Activated CD4-positive, alpha-beta T cell treated with anti-CD3 and anti-CD28 coated beads for 48 hours (primary cell): ENCODE measurements at regions not wholly inside any gene's neighbourhood (a gene's known extent, or its start where the extent isn't known, plus 50 kb on each side); places are given as distances from the start of the nearest gene placed in this dataset.
"Not testable (repeated sequence)": the region's sequence is repeated elsewhere in the genome, so short reads cannot be mapped to it uniquely, and the experiment has no call there.

Experiments used
- DNase-seq: peaks from one replicate; pipeline ENCODE4 v3.0.0-alpha.2; 2020

GRCh38 chr2:223298329-223298728 is 246.3 kb downstream of the KCNE4 start:
- DNase-seq, result not testable (repeated sequence)

- no peak for DNase-seq
Observed at GRCh38 chr2:223300326-223300725, 248.3 kb downstream of the KCNE4 start.

- peak; percentile 6 for DNase-seq
Observed at GRCh38 chr2:223306371-223306770, 254.4 kb downstream of the KCNE4 start.

- DNase-seq, result no peak
Observed at GRCh38 chr2:223311889-223312680, 260.1 kb downstream of the KCNE4 start.

DNA sequence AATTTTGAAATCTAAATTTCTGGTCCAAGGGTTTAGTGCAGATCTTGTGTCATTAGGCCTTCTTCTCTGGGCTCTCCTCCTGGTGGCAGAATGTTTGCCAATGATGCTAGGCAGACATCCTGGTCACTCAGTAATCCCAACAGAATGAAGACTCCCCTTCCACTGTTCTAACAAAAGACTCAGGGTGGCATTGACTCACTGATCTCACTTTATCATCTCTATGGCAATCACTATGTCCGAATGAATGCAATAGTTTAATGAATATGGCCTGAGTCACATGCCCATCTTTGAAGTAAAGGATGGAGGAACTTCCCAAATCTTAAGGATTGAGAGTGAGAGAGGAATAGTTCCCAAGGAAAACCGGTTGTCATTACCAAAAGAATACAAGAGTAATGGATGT is 261.1 kb downstream of the KCNE4 start:
- no peak for DNase-seq

DNA sequence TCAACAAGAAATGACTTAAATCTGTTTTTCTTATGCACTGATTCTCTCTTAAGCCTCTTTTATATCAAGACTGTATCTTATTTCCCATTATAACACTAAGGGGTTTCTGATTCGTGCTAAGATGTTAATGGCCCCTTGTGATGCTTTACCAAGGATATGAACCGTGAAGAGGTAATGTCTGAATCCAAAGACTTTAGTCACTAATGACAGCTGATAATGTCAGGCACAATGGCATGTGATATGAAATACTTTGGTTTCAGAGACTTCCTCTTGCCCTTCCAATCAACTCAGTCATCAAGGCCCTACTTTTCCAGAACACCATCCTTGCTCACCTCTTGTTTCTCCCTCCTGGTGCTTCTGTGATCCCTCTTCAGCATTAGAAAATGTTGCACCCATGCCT is 262.8 kb downstream of the KCNE4 start:
- DNase-seq, result no peak

DNA sequence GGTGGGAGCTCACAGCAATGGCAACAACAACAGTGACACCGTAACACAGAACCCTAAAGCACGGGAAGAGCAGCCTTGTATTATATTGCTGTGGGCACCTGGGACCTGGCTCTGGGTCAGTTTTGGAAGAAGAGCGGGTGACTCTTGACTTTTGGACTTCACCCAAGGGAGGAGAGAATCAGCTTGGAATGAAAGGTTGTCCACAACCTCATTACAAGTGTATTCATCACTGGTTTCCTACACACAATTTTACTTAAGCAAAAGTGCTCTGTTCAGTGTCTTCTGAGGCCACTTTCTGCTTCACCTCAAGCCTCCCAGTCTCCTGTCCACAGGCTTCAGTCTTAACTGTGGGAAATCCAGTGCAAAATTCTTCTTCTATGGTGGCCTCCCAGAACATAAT is 263.8 kb downstream of the KCNE4 start:
- DNase-seq, result no peak

DNA sequence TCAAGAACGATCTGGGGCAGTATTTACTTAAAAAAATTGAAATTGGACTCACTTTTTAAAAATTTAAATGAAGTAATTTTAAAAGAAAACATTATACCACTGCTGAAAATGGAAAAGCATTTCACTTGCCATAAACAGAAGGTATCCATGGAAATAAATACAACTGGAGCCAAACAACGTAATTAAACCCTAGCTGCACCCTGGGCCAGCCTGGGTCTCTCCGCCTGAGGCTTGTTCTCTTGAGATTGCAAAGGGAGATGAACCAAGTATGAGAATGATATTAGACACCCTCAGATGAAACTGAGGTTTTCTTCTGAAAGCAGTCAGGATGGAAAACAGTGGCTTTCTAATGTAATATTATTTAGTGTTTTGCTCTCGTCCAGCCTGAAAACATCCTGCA is 264.4 kb downstream of the KCNE4 start:
- DNase-seq, result no peak

DNA sequence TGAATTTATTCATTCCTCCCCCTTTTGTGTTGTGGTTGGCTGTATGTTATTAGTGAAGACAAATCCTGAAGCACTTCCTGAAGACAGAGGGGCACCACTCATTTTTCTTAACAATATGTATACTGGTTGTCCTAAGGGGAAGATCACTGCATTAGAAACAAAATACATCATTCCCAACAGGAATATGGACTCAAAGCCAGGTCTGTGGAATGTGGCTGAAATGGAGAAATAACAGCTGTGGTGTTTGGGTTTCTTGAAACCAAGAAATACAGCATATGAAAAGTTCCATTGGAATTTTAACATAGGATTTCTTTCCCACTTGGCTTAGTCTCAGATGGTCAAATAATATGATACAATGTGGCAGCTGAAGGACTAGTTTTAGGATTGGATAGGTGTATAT is 267.6 kb downstream of the KCNE4 start:
- no peak for DNase-seq

DNA sequence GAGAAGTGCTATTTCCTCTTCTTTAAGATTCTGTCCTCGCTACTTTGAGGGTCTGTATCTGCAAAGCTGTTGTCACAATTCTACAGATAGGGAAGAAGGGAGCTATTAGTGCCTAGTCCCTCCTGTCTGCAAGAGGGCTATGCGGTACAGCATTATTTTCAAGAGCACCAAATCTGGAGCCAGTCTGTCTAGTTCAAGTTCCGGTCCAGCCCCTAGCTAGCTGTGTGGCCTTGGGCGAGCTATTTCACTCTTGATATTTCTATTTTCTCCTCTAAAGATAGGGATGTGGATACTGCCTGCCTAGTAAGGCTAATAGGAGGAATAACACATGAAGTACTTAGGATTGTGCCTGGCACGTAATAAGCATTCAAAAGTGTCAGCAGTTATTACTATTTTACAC is 272.4 kb downstream of the KCNE4 start:
- DNase-seq, result no peak

DNA sequence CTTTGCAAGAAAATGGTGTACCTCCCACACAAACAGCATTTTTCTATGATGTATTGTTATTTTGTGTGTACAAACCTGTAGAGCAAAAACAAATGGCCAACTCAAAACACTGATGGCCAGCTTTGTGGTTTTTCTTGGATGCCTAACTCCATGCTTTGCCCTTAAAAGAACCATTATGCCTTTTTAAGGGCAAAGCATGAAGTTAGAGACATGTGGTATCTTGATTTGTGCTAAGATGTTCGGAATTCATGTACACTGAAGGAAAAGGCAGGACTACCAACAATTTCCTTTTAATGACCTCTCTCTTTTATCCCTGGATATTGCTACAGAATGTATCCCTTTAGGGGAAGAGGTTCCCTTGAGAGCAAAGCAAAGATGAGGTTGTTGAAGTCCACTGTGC is 273.6 kb downstream of the SCG2 start:
- DNase-seq, result no peak

DNA sequence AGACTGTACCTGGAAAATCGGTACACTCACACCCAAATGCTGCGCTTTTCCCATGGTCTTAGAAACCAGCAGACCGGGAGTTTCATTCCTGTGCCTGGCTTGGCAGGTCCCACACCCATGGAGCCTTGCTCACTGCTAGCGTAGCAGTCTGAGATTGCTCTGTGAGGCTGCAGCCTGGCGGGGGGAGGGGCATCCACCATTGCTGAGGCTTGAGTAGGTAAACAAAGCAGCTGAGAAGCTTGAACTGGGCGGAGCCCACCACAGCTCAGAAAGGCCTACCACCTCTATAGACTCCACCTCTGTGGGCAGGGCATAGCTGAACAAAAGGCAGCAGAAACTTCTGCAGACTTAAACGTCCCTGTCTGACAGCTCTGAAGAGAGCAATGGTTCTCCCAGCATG is 271.4 kb downstream of the SCG2 start:
- DNase-seq, result not testable (repeated sequence)

GRCh38 chr2:223338016-223338415 is 264.1 kb downstream of the SCG2 start:
- DNase-seq, result no peak

DNA sequence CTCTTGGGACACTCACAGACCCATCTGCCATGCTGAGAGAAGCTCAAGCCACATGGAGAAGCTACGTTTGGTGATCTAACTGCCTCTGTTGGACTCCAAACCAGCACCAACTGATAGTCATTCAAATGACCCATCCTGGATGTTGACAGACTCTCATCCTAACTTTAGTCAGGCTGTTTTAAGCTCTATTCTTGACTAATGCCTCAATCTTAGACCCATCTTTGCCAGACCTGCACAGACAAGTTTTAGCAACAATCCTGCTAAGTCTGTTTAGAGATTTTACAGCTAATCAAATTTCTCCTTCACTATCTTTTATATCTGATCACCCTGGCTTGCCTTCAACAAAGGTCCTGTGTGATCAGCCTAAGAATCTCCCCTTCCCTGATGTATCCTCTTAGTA is 245.1 kb downstream of the SCG2 start:
- DNase-seq, result no peak

GRCh38 chr2:223363085-223363484 is 239.1 kb downstream of the SCG2 start:
- DNase-seq, result no peak

GRCh38 chr2:223365158-223365679 is 236.9 kb downstream of the SCG2 start:
- no peak for DNase-seq

DNA sequence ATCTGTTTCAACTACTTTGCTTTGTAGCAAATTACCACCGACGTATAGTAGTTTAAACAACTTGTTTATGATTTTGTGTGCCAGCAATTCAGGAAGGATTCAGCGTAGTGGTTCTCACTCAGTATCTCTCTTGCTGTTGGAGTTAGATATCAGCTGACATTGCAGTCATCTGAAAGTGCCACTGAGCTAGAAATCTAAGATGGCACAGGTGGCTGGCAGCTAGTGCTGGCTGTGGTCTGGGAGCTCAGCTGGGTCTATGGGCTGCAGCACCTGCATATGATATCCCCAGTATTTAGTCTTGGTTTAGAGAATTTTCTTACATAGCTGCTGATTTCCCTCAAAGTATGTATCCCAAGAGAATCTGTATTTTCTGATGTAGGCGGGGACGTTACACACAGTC is 235.6 kb downstream of the SCG2 start:
- no peak for DNase-seq

DNA sequence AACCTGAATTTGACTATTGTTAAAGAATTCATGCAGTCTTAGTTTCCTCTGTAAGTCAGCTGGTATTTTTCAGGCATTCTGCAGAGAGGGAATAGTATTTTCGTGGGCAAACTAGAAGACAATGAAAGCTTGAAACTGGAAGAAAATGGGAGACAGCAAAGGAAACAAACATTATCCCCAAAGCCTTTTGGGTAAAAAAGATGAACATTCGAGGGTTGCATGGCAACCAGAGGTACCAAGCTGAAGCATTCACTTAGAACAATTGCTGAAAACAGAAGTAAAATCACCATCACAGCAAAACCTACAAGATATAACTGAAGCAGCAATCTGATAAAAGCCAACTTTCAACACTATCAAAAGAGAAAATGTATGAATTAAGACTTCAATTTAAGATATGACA is 233.7 kb downstream of the SCG2 start:
- no peak for DNase-seq

DNA sequence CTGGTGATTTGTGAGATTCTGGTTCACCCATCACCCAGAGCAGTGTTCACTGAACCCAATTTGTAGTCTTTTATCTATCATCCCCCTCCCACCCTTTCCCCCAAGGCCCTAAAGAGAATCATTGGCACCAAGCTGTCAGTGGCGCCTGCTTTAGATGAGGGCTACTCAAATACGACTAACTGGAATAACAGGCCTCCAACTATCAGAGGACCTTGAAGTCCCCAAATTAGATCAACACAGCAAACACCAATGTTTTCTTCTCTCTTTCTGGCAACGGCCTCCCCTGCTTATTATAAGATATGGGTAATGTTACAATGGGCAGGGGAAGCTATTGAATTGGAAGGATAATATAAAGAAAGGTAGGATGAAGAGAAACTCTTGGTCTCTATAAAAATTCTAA is 232.3 kb downstream of the SCG2 start:
- no peak for DNase-seq

DNA sequence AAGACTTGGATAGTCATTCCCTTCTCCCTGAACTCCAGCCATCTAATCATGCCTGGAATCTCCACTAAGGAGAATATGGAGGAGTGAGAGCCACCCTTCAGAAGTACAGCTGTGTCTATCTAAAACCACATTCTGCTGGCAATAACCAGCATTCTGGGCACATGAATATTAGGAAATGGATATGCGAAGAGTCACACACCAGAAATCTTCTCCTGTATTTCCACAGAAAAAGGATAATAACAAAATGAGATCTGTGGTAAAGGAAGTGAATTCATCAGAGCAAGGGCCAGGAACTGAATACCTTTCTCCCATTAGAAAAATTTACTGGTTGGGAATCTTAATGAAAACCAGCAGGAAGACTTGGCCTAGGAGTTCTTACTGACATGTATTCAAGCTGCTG is 218.8 kb downstream of the SCG2 start:
- DNase-seq, result no peak

- no peak for DNase-seq
Observed at GRCh38 chr2:223386189-223386588, 216.0 kb downstream of the SCG2 start.

GRCh38 chr2:223386984-223387383 is 215.2 kb downstream of the SCG2 start:
- no peak for DNase-seq

DNA sequence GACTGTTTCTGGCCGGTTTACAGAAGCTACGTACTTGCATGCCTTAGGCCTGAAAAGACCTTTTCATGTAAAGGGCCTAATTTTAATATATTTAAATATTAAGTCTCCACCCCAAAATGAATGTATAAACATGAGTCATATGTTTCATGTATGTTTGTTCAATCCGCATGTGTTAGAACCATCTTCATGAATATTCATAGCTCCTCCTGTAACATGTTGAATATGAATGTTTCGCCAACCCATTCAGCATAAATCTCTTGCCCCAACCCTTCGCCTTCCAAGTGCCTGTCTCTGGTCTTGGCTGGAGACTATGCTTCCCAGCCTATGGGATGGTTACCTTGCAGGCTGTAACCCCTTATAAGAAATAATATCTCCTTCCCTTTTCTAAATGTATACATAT is 212.5 kb downstream of the SCG2 start:
- DNase-seq, result no peak

- DNase-seq, result no peak
Observed at GRCh38 chr2:223396993-223397392, 205.2 kb downstream of the SCG2 start.

- DNase-seq, result no peak
Observed at GRCh38 chr2:223399357-223399957, 202.7 kb downstream of the SCG2 start.
